ENCODE measurements at regions not wholly inside any gene's neighbourhood (a gene's known extent, or its start where the extent isn't known, plus 50 kb on each side); places are given as distances from the start of the nearest gene placed in this dataset.

GRCh38 chr4:155565330-155565729 is 101.3 kb upstream of the GUCY1A1 start:
- no peak for DNase-seq (ENCODE audit: low read depth in 4 of 4, low spot score in 2 of 4)

- no peak for DNase-seq (ENCODE audit: low read depth in 4 of 4, low spot score in 2 of 4)
Observed at GRCh38 chr4:155564880-155565279, 101.8 kb upstream of the GUCY1A1 start.

- no peak for DNase-seq (ENCODE audit: low read depth in 4 of 4, low spot score in 2 of 4)
Observed at GRCh38 chr4:155564086-155564485, 102.6 kb upstream of the GUCY1A1 start.

GRCh38 chr4:155559915-155560314 is 106.7 kb upstream of the GUCY1A1 start:
- DNase-seq (ENCODE audit: low read depth in 4 of 4, low spot score in 2 of 4): no peak

GRCh38 chr4:155552180-155552579 is 114.5 kb upstream of the GUCY1A1 start:
- DNase-seq (ENCODE audit: low read depth in 4 of 4, low spot score in 2 of 4): no peak

DNA sequence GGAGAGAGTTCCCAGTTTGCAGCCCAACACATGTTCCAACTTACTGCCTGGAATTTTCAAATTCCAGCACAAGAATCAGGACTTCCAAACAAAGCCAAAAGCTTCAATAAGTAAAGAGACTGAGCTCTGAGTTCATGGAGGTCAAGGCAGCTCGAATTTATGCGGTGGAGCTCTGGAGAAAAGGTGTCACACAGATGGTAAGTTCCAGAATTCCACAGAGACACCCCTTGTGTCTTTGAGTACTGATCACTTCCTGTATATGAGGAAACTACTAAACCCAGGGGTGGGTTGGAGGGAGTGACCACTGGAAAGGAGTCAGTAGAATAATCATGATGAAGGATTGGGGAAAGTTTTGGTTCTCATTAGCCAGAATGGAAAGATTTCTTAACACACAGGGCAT is 118.5 kb upstream of the GUCY1A1 start:
- no peak for DNase-seq (ENCODE audit: low read depth in 4 of 4, low spot score in 2 of 4)

DNA sequence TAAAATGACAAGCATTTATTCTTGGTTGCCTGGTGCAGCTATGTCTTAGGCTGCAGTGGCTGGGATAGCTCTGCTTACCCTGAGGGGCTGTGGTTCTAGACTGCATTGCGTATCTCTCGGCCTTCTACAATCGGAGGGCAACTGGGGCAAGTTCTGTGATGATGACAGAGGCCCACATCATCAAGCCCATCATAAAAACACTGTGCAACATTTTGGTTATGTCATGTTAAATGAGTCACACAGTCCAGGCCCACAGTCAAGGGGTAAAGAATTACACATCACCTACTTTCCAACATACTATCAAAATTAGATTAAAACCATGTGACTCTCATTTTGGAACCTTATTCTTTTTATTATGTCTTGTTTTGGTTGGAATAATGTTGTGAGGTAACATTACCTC is 120.2 kb upstream of the GUCY1A1 start:
- no peak for DNase-seq (ENCODE audit: low read depth in 4 of 4, low spot score in 2 of 4)

DNA sequence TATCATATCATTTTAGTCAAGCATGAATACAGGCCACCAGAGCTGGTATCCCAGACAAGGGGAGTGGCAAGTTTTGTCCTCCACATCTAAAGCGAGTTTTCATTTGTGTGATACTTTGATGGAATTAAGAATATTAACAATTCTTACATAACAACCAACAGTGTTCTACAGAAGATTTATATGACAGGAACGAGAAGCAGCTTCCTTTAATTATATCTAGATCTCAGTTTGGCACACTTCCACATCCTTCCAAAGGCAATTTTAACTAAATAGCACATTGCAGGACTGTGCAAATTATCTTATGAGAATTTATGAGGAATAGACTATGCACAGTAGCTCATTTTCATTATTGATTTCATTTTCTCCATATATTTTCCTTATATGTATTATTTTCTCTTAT is 121.2 kb upstream of the GUCY1A1 start:
- DNase-seq (ENCODE audit: low read depth in 4 of 4, low spot score in 2 of 4): no peak

- no peak for DNase-seq (ENCODE audit: low read depth in 4 of 4, low spot score in 2 of 4)
Observed at GRCh38 chr4:155544547-155544946, 122.1 kb upstream of the GUCY1A1 start.

GRCh38 chr4:155543126-155543765 is 123.4 kb upstream of the GUCY1A1 start:
- DNase-seq (ENCODE audit: low read depth in 4 of 4, low spot score in 2 of 4): no peak

DNA sequence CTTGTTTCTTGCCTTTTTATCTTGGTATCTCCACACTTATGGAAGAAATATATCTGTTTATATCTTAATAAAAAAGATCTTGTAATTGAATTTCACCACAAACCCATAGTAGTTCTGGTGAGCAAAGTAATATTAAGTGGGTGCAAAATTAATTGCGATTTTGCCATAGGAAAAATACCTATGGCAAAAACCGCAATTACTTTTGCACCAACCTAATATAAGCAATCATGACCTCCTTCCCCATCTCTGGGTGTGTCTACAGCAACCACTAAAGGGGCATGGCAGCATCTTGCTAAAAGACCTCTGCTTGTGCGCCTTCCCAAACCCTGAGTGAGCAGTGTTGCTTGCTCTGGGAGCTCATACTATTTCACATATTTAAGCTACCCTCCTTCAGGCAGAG is 124.2 kb upstream of the GUCY1A1 start:
- no peak for DNase-seq (ENCODE audit: low read depth in 4 of 4, low spot score in 2 of 4)

- DNase-seq (ENCODE audit: low read depth in 4 of 4, low spot score in 2 of 4): no peak
Observed at GRCh38 chr4:155541716-155542115, 124.9 kb upstream of the GUCY1A1 start.

- DNase-seq (ENCODE audit: low read depth in 4 of 4, low spot score in 2 of 4): no peak
Observed at GRCh38 chr4:155540698-155541097, 126.0 kb upstream of the GUCY1A1 start.

DNA sequence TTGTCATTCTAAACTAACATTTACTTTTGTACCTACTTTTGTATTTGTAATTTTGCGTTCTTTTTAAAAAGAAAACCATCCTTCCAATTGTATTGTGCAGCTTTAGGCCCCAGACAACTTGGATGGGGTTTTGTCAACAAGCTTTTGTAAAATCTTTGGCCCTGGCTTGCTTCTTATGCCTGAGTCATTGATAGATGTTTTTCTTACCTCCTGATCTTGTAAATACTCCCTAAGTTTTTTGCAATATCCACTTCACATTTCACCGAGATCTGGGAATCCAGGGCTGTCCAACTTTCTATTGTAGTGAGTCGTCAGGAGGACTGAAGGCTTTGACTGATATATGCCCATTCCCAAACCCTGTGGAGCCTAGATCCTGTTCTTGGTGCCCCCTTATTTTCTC is 126.9 kb upstream of the GUCY1A1 start:
- no peak for DNase-seq (ENCODE audit: low read depth in 4 of 4, low spot score in 2 of 4)

GRCh38 chr4:155535802-155536454 is 130.7 kb upstream of the GUCY1A1 start:
- DNase-seq (ENCODE audit: low read depth in 4 of 4, low spot score in 2 of 4): no peak

GRCh38 chr4:155532373-155533085 is 134.1 kb upstream of the GUCY1A1 start:
- DNase-seq (ENCODE audit: low read depth in 4 of 4, low spot score in 2 of 4): no peak

GRCh38 chr4:155530857-155531256 is 135.8 kb upstream of the GUCY1A1 start:
- no peak for DNase-seq (ENCODE audit: low read depth in 4 of 4, low spot score in 2 of 4)

DNA sequence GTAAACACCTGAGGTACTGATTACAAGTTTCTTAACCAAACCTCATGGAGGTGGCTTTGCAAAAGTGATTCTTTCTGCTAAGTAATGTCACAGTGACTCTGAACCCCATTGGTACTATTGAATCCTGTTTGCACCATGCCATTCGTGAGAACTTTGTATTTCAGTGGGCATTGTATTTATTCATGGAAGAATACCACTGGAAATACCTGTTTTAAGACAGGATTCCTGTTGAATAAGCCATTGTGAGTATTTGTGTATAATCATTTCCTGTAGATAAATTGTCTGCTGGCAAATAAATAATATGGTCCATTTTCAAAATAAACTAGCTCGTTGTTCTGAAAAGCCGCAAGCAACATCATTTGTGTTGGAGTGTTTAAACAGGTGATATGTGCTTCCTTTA is 136.4 kb upstream of the GUCY1A1 start:
- DNase-seq (ENCODE audit: low read depth in 4 of 4, low spot score in 2 of 4): no peak

DNA sequence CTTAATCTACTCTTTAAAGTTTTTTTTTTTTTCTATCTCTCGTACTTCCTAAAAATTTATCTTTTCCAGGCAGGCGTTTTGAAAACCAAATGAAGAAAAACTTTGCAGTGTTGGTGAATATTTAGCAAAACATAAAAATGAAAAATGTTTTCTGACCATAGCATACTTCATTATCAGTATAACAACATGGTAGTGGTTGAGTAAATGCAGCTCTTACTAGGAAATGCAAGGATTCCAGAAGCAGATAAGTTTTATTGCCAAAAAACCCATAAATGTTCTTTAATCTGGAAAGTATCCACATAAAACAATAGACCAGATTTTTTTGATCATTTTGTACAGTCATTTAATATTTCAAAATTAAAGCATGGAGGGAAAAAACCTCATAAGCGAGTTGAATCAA is 136.9 kb upstream of the GUCY1A1 start:
- DNase-seq (ENCODE audit: low read depth in 4 of 4, low spot score in 2 of 4): no peak

- DNase-seq (ENCODE audit: low read depth in 4 of 4, low spot score in 2 of 4): no peak
Observed at GRCh38 chr4:155529272-155529671, 137.4 kb upstream of the GUCY1A1 start.

- no peak for DNase-seq (ENCODE audit: low read depth in 4 of 4, low spot score in 2 of 4)
Observed at GRCh38 chr4:155526452-155527169, 140.0 kb upstream of the GUCY1A1 start.

Data from left renal cortex interstitium (tissue), 4 donors.